ENCODE measurements at regions not wholly inside any gene's neighbourhood (a gene's known extent, or its start where the extent isn't known, plus 50 kb on each side); places are given as distances from the start of the nearest gene placed in this dataset.

DNA sequence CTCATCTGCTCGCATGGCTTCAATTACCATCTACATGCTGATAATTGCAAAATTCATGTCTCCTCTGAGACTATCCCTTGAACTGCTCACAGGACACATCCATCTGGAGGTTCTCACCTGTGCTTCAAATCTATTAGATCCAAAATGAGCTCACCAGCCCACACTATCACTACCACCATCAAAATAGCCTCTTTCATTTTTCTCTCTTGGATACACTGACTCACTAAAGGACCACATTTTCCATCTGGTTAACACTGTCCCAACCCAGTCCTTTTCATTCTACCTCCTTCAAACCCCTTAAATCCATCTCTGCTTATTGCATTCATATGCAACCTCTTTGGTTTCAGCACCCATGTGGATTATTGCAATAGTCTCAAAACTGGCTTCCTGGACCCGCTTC, 497.6 kb downstream of the MID1IP1 start:
- Histone ChIP-seq H3K9me3 (ENCODE audit: control insufficient read depth, low read depth, low read length) (no peaks in the 10 kb centered on the region), H3K27me3 (ENCODE audit: control insufficient read depth, insufficient read depth, low read length) (no peaks in the 10 kb centered on the region), H3K27ac (ENCODE audit: low read length) (no peak overlapping the region), H3K4me3 (ENCODE audit: low read length) (no peak overlapping the region), H3K36me3 (ENCODE audit: control insufficient read depth, insufficient read depth, low read length) (no peaks in the 10 kb centered on the region), H3K4me1 (ENCODE audit: control insufficient read depth, insufficient read depth, low read length) (no peaks in the 10 kb centered on the region)
- WGBS (ENCODE audit: insufficient coverage, low lambda C conversion rate), result no CpG with 5 or more reads among the region's 2 CpGs
- no peak for DNase-seq

DNA sequence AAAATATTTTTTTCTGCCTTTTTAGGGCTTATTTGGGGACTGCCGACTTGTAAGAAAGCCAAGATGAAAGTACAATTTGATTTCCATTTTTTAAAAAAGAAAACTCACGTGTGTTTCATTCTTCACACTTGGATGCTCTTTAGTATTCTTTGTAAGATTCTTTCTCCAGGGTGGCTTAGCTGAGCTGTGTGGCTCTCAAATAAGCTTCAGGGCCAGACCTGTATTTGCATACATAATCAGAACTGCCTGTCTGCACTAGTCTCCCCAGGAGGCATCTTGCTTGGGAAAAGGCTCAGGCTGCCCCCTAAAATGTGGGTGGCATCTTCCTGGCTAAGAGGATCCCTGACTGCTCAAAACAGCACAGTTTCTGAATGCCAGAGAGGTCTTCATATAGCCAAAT, 498.4 kb downstream of the MID1IP1 start:
- WGBS (ENCODE audit: insufficient coverage, low lambda C conversion rate), result no CpG with 5 or more reads among the region's 2 CpGs
- no peak for DNase-seq
- Histone ChIP-seq H3K4me3 (ENCODE audit: low read length) (no peak overlapping the region), H3K27me3 (ENCODE audit: control insufficient read depth, insufficient read depth, low read length) (no peaks in the 10 kb centered on the region), H3K36me3 (ENCODE audit: control insufficient read depth, insufficient read depth, low read length) (no peaks in the 10 kb centered on the region), H3K9me3 (ENCODE audit: control insufficient read depth, low read depth, low read length) (no peaks in the 10 kb centered on the region), H3K27ac (ENCODE audit: low read length) (no peak overlapping the region), H3K4me1 (ENCODE audit: control insufficient read depth, insufficient read depth, low read length) (no peaks in the 10 kb centered on the region)

DNA sequence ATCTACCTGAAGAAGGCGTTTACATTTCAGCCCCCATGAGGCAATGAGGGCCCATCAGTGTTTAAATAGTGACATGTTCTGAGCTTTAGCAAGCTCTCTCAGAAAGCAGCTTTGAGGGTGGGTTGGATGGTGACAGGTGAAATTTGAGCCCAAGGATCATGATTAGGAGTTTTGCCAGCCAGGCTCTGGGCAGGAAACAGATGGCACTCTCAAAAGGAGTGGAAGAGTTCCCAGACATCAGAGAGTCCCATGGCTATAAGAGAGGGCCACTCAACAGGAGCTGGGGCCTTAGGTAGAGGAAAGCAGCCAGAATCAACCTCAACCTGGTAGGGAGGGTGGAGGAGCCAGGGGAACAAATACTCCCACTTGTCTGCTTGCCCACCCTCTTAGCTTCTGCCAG, 499.8 kb downstream of the MID1IP1 start:
- no peak for DNase-seq
- no peak overlapping the region for H3K27ac ChIP-seq (ENCODE audit: low read length)
- no peaks in the 10 kb centered on the region for H3K9me3 ChIP-seq (ENCODE audit: control insufficient read depth, low read depth, low read length)
- no peaks in the 10 kb centered on the region for H3K27me3 ChIP-seq (ENCODE audit: control insufficient read depth, insufficient read depth, low read length)
- WGBS (ENCODE audit: insufficient coverage, low lambda C conversion rate), result no CpG with 5 or more reads among the region's 1 CpG
- H3K36me3 ChIP-seq (ENCODE audit: control insufficient read depth, insufficient read depth, low read length), result no peaks in the 10 kb centered on the region
- H3K4me1 ChIP-seq (ENCODE audit: control insufficient read depth, insufficient read depth, low read length), result no peaks in the 10 kb centered on the region
- H3K4me3 ChIP-seq (ENCODE audit: low read length), result no peak overlapping the region

DNA sequence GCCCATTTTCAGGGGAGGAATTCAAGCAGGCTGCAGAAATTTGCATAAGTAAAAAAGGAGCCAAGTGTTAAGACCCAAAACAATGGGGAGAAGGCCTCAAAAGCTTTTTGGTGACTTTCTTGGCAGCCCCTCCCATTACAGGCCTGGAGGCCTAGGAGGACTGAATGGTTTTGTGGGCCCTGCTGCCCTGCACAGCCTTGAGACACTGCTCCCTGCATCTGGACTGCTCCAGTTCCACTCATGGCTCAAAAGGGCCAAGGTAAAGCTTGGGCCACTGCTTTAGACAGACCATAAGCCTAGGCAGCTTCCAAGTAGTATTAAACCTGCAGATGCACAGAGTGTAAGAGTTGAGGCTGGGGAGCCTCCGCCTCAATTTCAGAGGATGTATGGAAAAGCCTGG, 501.6 kb downstream of the MID1IP1 start:
- no peak for DNase-seq
- Histone ChIP-seq H3K4me1 (ENCODE audit: control insufficient read depth, insufficient read depth, low read length) (no peaks in the 10 kb centered on the region), H3K27me3 (ENCODE audit: control insufficient read depth, insufficient read depth, low read length) (no peaks in the 10 kb centered on the region), H3K4me3 (ENCODE audit: low read length) (no peak overlapping the region), H3K27ac (ENCODE audit: low read length) (no peak overlapping the region), H3K36me3 (ENCODE audit: control insufficient read depth, insufficient read depth, low read length) (no peaks in the 10 kb centered on the region), H3K9me3 (ENCODE audit: control insufficient read depth, low read depth, low read length) (no peaks in the 10 kb centered on the region)
- no CpG with 5 or more reads among the region's 1 CpG for WGBS (ENCODE audit: insufficient coverage, low lambda C conversion rate)

DNA sequence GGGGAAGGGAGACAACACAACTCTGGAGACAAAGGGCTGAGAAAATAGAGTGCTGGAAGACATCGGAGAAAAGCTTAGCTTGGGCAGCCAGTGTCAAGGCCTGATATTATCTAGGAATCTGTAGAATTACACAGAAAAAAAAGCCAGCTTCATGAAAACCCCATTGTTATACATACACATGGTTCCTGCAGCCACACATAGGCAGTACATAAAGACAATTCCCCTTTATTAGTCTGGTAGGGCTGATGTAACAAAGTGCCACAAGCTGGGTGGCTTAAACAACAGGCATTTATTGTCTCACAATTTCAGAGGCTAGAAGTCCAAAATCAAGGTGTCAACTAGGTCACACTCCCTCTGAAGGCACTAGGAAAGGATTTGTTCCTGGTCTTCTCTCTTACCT, 503.5 kb downstream of the MID1IP1 start:
- Histone ChIP-seq H3K4me3 (ENCODE audit: low read length) (no peak overlapping the region), H3K36me3 (ENCODE audit: control insufficient read depth, insufficient read depth, low read length) (no peaks in the 10 kb centered on the region), H3K4me1 (ENCODE audit: control insufficient read depth, insufficient read depth, low read length) (peaks cover 6% of the 10 kb centered on the region), H3K9me3 (ENCODE audit: control insufficient read depth, low read depth, low read length) (no peaks in the 10 kb centered on the region), H3K27me3 (ENCODE audit: control insufficient read depth, insufficient read depth, low read length) (no peaks in the 10 kb centered on the region), H3K27ac (ENCODE audit: low read length) (no peak overlapping the region)
- DNase-seq, result no peak
- WGBS (ENCODE audit: insufficient coverage, low lambda C conversion rate), result no CpG with 5 or more reads among the region's 1 CpG

DNA sequence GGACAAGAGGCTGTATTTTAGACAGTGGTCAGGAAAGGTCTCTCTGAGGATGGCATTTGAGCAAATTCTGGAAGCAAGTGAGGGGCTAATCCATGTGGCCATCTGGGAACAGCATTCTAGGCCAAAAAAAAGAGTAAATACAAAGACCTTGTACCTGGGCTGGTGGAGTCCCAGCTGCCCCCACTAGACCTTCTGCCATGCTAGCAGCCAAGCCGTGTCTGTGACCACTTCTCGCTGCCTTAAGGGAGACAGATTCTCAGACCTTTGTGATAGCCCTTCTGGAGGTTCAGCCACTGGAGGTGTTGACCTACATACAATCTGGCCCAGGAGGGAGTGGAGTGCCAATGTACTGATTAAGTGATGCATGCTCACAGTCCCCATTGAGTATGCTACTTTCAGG, 506.2 kb downstream of the MID1IP1 start:
- no peak for DNase-seq
- H3K4me3 ChIP-seq (ENCODE audit: low read length), result no peak overlapping the region
- peaks cover 26% of the 10 kb centered on the region for H3K4me1 ChIP-seq (ENCODE audit: control insufficient read depth, insufficient read depth, low read length)
- H3K27me3 ChIP-seq (ENCODE audit: control insufficient read depth, insufficient read depth, low read length), result no peaks in the 10 kb centered on the region
- WGBS (ENCODE audit: insufficient coverage, low lambda C conversion rate), result no CpG with 5 or more reads among the region's 2 CpGs
- H3K36me3 ChIP-seq (ENCODE audit: control insufficient read depth, insufficient read depth, low read length), result no peaks in the 10 kb centered on the region
- no peak overlapping the region for H3K27ac ChIP-seq (ENCODE audit: low read length)
- no peaks in the 10 kb centered on the region for H3K9me3 ChIP-seq (ENCODE audit: control insufficient read depth, low read depth, low read length)

DNA sequence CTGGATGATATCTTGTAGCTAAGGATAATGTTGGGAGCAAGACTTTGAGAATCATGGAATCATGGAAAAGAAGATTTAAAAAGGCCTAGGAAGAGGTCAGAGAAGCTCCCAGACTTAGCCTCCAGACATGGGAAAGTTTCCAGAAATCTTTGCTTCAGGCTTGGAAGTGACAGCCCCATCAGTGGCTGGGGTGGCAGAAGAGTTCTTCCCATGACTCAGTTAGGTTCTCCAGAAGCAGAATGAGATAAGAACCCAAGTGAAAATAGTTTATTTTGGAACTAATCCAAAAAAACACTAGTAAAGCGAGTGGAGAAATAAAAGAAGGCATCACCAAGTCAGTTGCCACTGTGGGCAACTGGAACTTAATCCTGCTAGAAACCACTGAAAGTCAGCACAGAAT, 506.9 kb downstream of the MID1IP1 start:
- Histone ChIP-seq H3K27ac (ENCODE audit: low read length) (no peak overlapping the region), H3K4me3 (ENCODE audit: low read length) (no peak overlapping the region), H3K9me3 (ENCODE audit: control insufficient read depth, low read depth, low read length) (no peaks in the 10 kb centered on the region), H3K36me3 (ENCODE audit: control insufficient read depth, insufficient read depth, low read length) (no peaks in the 10 kb centered on the region), H3K27me3 (ENCODE audit: control insufficient read depth, insufficient read depth, low read length) (no peaks in the 10 kb centered on the region), H3K4me1 (ENCODE audit: control insufficient read depth, insufficient read depth, low read length) (peaks cover 29% of the 10 kb centered on the region)
- WGBS (ENCODE audit: insufficient coverage, low lambda C conversion rate), result 60% methylated on average over 1 of the region's 1 CpG
- no peak for DNase-seq

GRCh38 chrX:39309018-39309635, 507.9 kb downstream of the MID1IP1 start:
- peak in 1 of 2 donors; percentile 37 for DNase-seq
- no peaks in the 10 kb centered on the region for H3K9me3 ChIP-seq (ENCODE audit: control insufficient read depth, low read depth, low read length)
- no CpG with 5 or more reads among the region's 6 CpGs for WGBS (ENCODE audit: insufficient coverage, low lambda C conversion rate)
- H3K4me1 ChIP-seq (ENCODE audit: control insufficient read depth, insufficient read depth, low read length), result peaks cover 35% of the 10 kb centered on the region
- H3K27me3 ChIP-seq (ENCODE audit: control insufficient read depth, insufficient read depth, low read length), result no peaks in the 10 kb centered on the region
- no peak overlapping the region for H3K4me3 ChIP-seq (ENCODE audit: low read length)
- no peaks in the 10 kb centered on the region for H3K36me3 ChIP-seq (ENCODE audit: control insufficient read depth, insufficient read depth, low read length)
- H3K27ac ChIP-seq (ENCODE audit: low read length), result peak overlapping the region; percentile 40

DNA sequence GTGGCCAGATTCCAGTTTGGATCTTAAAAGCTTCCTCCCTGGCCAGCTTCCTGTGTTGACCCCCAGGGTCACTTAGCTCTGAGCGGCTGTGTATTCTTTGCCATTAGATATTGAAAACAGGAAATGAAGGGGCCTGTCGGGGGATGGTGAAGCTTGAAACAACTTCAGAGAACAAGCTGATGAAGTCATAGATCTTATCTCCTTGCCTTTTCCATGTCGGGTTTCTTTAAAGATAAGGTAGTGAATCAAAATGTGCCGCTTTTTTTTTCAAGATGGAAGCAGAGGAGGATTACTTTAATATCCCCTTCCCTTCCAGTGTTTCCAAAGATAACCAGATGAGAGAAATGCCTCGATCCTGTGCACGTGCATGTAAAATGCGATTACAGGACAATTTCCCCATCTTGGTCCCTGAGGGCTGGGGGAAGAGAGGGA, 508.5 kb downstream of the MID1IP1 start:
- peaks cover 35% of the 10 kb centered on the region for H3K4me1 ChIP-seq (ENCODE audit: control insufficient read depth, insufficient read depth, low read length)
- no peaks in the 10 kb centered on the region for H3K27me3 ChIP-seq (ENCODE audit: control insufficient read depth, insufficient read depth, low read length)
- peak in 1 of 2 donors; percentile 44 for DNase-seq
- H3K27ac ChIP-seq (ENCODE audit: low read length), result peak overlapping the region; percentile 20
- H3K9me3 ChIP-seq (ENCODE audit: control insufficient read depth, low read depth, low read length), result no peaks in the 10 kb centered on the region
- H3K36me3 ChIP-seq (ENCODE audit: control insufficient read depth, insufficient read depth, low read length), result no peaks in the 10 kb centered on the region
- no CpG with 5 or more reads among the region's 7 CpGs for WGBS (ENCODE audit: insufficient coverage, low lambda C conversion rate)
- H3K4me3 ChIP-seq (ENCODE audit: low read length), result no peak overlapping the region

DNA sequence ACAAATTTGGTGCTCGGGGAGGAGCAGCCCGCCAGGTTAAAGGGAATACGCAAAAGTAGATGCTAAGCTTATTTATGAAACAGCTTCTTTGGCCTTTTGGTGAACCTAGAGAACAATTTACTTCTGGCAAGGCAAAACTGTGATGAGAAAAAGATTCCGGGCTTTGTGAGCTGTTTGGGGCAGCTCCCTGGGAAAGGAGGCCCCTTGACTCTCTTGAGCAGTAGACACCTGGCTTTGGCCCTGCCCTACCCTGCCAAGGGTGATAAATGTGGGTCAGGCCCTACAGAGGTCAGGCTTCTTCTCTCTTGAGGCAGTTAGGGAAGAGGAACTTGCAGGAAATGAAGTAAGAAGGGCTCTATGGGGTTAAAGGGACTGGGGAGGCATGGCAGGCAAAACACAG, 509.6 kb downstream of the MID1IP1 start:
- peaks cover 35% of the 10 kb centered on the region for H3K4me1 ChIP-seq (ENCODE audit: control insufficient read depth, insufficient read depth, low read length)
- H3K27me3 ChIP-seq (ENCODE audit: control insufficient read depth, insufficient read depth, low read length), result no peaks in the 10 kb centered on the region
- no peak for DNase-seq
- no peak overlapping the region for H3K4me3 ChIP-seq (ENCODE audit: low read length)
- 100% methylated on average over 2 of the region's 4 CpGs for WGBS (ENCODE audit: insufficient coverage, low lambda C conversion rate)
- no peaks in the 10 kb centered on the region for H3K9me3 ChIP-seq (ENCODE audit: control insufficient read depth, low read depth, low read length)
- no peaks in the 10 kb centered on the region for H3K36me3 ChIP-seq (ENCODE audit: control insufficient read depth, insufficient read depth, low read length)
- peak overlapping the region; percentile 23 for H3K27ac ChIP-seq (ENCODE audit: low read length)

- no CpG with 5 or more reads among the region's 2 CpGs for WGBS (ENCODE audit: insufficient coverage, low lambda C conversion rate)
- Histone ChIP-seq H3K27me3 (ENCODE audit: control insufficient read depth, insufficient read depth, low read length) (no peaks in the 10 kb centered on the region), H3K4me3 (ENCODE audit: low read length) (no peak overlapping the region), H3K27ac (ENCODE audit: low read length) (no peak overlapping the region), H3K4me1 (ENCODE audit: control insufficient read depth, insufficient read depth, low read length) (peaks cover 35% of the 10 kb centered on the region), H3K36me3 (ENCODE audit: control insufficient read depth, insufficient read depth, low read length) (no peaks in the 10 kb centered on the region), H3K9me3 (ENCODE audit: control insufficient read depth, low read depth, low read length) (no peaks in the 10 kb centered on the region)
- DNase-seq, result no peak
Observed at GRCh38 chrX:39311646-39312045, 510.4 kb downstream of the MID1IP1 start.
